Kidney epithelial cell (primary cell): ENCODE measurements at regions not wholly inside any gene's neighbourhood (a gene's known extent, or its start where the extent isn't known, plus 50 kb on each side); places are given as distances from the start of the nearest gene placed in this dataset.

Source experiments
- DNase-seq: peaks from one replicate; pipeline ENCODE4 v3.0.0-alpha.2; 2010; ENCODE audit warnings: low read depth
- H3K27me3 ChIP-seq: 2 replicates; pipeline ENCODE4 v1.6.0; 2011; ENCODE audit warnings: low read length; ENCODE audit not compliant: control insufficient read depth, insufficient read depth
- H3K36me3 ChIP-seq: 2 replicates; pipeline ENCODE4 v1.5.1; 2011; ENCODE audit warnings: low read length; ENCODE audit not compliant: control insufficient read depth, insufficient read depth
- H3K4me3 ChIP-seq: 2 replicates; pipeline ENCODE4 v1.5.1; 2011; ENCODE audit warnings: low read depth, mild to moderate bottlenecking, control low read depth, low read length
- TF ChIP-seq, protein P1 (sequence below): IDR thresholded peaks from 2 replicates; pipeline ENCODE4 v1.5.1; 2011; ENCODE audit warnings: mild to moderate bottlenecking, moderate library complexity, low read length, control low read depth, inconsistent platforms; ENCODE audit not compliant: insufficient read depth, poor library complexity, severe bottlenecking

- DNase-seq = no peak
- TF ChIP-seq, protein P1, sequence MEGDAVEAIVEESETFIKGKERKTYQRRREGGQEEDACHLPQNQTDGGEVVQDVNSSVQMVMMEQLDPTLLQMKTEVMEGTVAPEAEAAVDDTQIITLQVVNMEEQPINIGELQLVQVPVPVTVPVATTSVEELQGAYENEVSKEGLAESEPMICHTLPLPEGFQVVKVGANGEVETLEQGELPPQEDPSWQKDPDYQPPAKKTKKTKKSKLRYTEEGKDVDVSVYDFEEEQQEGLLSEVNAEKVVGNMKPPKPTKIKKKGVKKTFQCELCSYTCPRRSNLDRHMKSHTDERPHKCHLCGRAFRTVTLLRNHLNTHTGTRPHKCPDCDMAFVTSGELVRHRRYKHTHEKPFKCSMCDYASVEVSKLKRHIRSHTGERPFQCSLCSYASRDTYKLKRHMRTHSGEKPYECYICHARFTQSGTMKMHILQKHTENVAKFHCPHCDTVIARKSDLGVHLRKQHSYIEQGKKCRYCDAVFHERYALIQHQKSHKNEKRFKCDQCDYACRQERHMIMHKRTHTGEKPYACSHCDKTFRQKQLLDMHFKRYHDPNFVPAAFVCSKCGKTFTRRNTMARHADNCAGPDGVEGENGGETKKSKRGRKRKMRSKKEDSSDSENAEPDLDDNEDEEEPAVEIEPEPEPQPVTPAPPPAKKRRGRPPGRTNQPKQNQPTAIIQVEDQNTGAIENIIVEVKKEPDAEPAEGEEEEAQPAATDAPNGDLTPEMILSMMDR = no peak
- H3K27me3 ChIP-seq = no peaks in the 10 kb centered on the region
- no peak overlapping the region for H3K4me3 ChIP-seq
- H3K36me3 ChIP-seq = peaks cover 1% of the 10 kb centered on the region
These were observed 61.9 kb upstream of the NR2F2 start for GRCh38 chr15:96268442-96269204.

DNA sequence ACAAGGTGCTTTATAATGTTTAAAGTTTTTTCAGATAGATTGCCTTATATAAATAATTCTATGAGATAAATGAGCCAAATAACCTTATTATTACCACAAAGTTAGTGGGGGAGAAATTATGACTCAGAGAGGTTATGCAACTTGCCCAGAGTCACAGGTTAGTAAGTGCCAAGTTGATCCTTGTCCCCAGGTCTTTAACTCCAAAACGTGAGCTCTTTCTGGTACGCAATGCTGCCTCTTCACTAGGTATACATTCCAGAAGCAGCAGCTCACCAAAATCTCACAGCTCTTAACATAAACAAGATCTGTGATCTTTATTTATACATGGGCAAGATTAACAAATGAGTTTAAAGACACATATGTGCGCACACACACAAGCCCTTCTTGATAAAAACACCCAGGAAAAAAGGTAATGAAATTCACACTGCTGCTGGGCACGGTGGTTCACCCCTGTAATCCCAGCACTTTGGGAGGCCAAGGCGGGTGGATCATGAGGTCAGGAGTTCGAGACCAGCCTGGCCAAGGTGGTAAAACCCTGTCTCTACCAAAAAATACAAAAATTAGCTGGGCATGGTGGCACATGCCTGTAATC is 59.8 kb upstream of the NR2F2 start:
- no peak overlapping the region for H3K4me3 ChIP-seq
- DNase-seq = no peak

GRCh38 chr15:96272427-96272826 is 58.1 kb upstream of the NR2F2 start:
- Histone ChIP-seq H3K36me3 (peaks cover 1% of the 10 kb centered on the region), H3K27me3 (no peaks in the 10 kb centered on the region), H3K4me3 (no peak overlapping the region)
- no peak for DNase-seq
- TF ChIP-seq, protein P1 = no peak

More for the DNA sequence above, 59.8 kb upstream of the NR2F2 start:
- no peaks in the 10 kb centered on the region for H3K27me3 ChIP-seq
- TF ChIP-seq, protein P1 = no peak
- H3K36me3 ChIP-seq = peaks cover 1% of the 10 kb centered on the region

DNA sequence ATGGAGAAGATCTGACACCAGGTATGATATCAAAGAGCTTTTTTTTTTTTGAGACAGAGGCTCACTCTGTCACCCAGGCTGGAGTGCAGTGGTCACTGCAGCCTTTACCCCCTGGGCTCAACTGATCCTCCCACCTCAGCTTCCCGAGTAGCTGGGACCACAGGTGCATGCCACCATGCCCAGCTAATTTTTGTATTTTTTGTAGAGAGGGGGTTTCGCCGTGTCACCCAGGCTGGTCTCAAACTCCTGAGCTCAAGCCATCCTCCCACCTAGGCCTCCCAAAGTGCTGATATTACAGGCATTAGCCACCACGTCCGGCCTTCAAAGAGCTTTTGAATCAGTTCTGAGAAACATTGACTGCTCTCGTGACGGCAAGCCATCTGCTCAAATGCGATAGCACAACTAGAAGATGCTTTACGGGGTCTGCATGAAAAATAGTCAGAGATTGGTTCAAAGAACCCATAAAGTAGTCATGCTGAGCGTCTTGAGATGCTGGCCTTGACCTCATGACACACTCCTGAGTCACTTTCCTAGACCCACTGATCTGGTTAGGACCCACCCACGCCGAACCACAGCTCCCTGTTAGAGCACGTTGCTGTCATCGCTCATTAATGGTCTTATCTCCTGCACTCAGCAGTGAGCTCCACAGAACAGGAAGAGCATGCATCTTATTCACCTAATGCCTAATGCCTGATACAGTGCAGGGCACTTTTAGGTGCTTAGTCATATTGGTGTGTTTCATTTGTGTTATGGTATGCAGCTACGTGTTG is 57.0 kb upstream of the NR2F2 start:
- DNase-seq = peak; percentile 99
- TF ChIP-seq, protein P1 = no peak
- H3K36me3 ChIP-seq = peaks cover 1% of the 10 kb centered on the region
- H3K4me3 ChIP-seq = no peak overlapping the region
- no peaks in the 10 kb centered on the region for H3K27me3 ChIP-seq

DNA sequence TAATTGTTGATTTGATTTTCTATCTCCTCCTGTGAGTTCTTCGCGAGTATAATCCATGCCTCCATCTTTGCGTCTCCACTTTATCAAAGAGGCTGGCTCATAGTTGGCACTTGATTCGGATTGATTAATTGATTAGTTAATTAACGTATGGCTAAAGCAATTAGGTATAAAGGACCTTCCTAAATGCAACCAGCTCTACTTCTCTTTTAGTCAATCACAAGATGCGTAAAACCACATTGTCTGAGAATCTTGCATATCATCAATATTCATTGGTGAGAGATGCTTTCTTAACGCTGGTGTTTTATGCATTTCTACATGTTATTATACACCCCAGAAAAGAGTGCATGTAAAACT is 56.4 kb upstream of the NR2F2 start:
- H3K27me3 ChIP-seq = no peaks in the 10 kb centered on the region
- no peak for DNase-seq
- no peak overlapping the region for H3K4me3 ChIP-seq
- H3K36me3 ChIP-seq = peaks cover 1% of the 10 kb centered on the region
- TF ChIP-seq, protein P1 = no peak
